ENCODE measurements at regions not wholly inside any gene's neighbourhood (a gene's known extent, or its start where the extent isn't known, plus 50 kb on each side); places are given as distances from the start of the nearest gene placed in this dataset.

DNA sequence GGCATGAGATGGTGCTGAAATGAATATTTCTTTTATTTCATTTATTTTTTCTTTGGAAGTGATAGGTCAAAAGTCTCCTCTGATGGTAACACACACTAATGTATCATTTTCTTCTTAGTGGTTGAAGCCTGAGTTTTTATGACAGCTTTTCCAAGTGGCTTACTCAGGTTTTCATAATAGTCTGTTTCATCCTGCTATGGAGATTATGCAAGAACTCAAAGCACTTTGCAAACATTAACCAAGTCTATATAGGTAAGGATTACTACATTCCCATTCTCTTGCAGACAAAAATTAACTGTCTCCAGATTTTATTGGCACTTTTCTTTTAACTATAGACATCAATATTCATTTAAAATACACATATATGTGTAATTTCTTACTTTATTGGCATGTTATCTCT is 572.6 kb upstream of the GCFC2 start:
- H3K4me3 ChIP-seq (ENCODE audit: low read depth, low read length) = no peak overlapping the region
- no peak for DNase-seq (ENCODE audit: low read depth)
- TF ChIP-seq, protein P1, sequence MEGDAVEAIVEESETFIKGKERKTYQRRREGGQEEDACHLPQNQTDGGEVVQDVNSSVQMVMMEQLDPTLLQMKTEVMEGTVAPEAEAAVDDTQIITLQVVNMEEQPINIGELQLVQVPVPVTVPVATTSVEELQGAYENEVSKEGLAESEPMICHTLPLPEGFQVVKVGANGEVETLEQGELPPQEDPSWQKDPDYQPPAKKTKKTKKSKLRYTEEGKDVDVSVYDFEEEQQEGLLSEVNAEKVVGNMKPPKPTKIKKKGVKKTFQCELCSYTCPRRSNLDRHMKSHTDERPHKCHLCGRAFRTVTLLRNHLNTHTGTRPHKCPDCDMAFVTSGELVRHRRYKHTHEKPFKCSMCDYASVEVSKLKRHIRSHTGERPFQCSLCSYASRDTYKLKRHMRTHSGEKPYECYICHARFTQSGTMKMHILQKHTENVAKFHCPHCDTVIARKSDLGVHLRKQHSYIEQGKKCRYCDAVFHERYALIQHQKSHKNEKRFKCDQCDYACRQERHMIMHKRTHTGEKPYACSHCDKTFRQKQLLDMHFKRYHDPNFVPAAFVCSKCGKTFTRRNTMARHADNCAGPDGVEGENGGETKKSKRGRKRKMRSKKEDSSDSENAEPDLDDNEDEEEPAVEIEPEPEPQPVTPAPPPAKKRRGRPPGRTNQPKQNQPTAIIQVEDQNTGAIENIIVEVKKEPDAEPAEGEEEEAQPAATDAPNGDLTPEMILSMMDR (conservative IDR thresholded peaks at IDR 0.05; ENCODE audit: low read depth, low read length) = no peak

DNA sequence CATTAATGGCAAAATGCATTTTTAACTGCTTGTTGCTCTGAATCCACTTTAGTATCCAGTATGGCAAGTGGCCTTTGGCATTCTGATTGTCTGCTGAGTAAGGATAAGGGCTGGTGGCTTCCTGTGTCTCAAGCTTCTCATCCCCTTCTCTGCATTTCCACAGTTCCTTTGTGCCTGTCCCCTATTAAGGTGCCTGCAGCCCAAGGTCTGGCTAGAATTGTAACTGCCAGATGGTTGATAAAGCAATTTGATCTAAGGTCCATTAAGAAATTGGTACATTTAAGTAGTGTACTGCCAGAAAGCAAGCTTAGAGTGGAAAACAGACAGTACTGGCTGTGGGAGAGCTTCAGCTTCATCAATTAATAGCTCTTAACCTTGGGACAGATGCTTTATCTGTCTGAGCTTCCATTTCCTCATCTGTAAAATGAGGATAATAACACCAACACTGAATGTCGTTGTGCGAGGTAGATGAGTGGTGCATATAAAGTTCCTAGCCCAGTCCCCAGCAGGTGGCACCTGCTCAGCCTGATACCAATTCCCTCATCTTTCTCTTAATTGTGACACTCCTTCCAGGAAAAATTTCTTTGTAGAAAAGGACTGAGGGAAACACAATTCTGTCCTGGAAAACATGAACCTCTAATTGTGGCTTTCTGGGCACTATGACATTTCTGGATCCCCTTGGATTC is 570.6 kb upstream of the GCFC2 start:
- no peak for DNase-seq (ENCODE audit: low read depth)
- no peak overlapping the region for H3K4me3 ChIP-seq (ENCODE audit: low read depth, low read length)
- TF ChIP-seq, protein P1 (conservative IDR thresholded peaks at IDR 0.05; ENCODE audit: low read depth, low read length) = no peak

DNA sequence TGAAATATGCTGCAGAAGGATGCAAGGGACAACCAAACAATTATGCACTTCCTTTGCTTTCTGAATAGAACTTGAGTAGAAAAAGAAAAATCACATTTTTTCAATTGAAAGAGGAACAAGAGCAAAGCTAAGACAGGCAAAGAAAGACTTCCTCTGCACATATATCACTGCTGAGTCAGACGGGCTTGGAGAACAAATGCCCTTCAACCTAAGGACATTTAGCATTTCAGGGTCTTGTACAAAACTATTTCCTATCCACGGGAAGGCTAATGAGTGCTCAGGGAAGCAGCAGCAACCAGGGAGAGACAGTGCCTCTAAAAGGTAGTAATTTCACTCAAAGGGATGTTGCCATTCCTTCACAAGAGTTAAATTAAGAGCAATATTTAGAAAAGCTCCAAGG is 570.0 kb upstream of the GCFC2 start:
- TF ChIP-seq, protein P1 (conservative IDR thresholded peaks at IDR 0.05; ENCODE audit: low read depth, low read length) = no peak
- H3K4me3 ChIP-seq (ENCODE audit: low read depth, low read length) = no peak overlapping the region
- no peak for DNase-seq (ENCODE audit: low read depth)

DNA sequence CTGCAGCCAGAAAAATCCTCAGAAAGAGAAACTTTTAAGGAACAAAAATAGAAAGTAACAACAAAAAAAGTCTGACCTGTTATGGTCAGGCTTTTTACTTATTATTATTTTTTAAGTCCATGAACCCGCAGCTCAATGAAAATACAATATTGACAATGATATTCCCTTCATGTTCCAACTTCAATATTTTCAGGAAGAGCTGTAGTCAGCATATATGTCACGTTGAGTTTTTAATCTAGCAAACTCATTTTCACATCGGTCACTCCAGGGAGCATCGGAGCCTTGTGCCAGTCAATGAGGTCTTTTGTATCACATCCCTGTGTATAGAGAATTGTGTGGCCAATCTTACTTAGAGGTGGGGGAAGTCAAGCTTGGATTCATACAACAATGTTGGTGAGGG is 568.4 kb upstream of the GCFC2 start:
- DNase-seq (ENCODE audit: low read depth) = no peak
- no peak overlapping the region for H3K4me3 ChIP-seq (ENCODE audit: low read depth, low read length)
- TF ChIP-seq, protein P1 (conservative IDR thresholded peaks at IDR 0.05; ENCODE audit: low read depth, low read length) = no peak

DNA sequence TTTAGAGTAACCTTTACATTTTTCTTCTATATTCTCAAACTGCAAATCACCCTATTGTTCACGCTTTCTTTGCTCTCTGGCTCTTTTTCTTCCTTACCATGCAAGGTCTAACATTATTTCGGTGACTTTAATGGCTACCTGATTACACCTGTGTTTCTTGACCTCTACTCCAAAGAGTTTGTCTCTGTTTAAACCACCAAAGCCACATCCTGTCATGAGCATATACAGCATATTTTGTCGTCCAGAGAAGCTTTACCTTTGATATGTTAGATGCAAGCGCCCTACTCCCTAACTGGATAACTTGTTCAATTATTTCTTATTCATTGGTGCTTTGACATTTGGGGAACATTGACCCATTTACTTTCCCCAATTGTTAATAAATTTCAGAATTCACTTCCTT is 565.1 kb upstream of the GCFC2 start:
- H3K4me3 ChIP-seq (ENCODE audit: low read depth, low read length) = no peak overlapping the region
- TF ChIP-seq, protein P1 (conservative IDR thresholded peaks at IDR 0.05; ENCODE audit: low read depth, low read length) = no peak
- no peak for DNase-seq (ENCODE audit: low read depth)

DNA sequence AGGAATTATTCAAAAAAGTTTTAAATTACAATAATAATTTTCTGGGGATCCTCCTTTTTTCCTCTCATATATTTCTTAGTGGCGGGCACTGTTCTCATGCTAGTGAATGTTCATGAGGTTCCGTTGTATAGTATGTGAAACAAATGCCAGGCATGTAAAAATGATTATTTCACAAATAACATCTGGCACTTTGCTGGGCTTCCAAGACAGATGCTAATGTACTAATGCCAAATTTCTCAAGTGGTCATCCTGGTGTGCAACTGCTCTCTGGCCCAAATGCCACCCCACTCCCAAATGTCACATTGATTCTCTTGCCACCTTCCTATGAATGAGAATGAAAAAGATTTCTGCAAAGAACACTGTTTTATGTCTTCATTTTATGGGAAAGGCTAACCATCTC is 564.0 kb upstream of the GCFC2 start:
- no peak for DNase-seq (ENCODE audit: low read depth)
- no peak overlapping the region for H3K4me3 ChIP-seq (ENCODE audit: low read depth, low read length)
- TF ChIP-seq, protein P1 (conservative IDR thresholded peaks at IDR 0.05; ENCODE audit: low read depth, low read length) = no peak

DNA sequence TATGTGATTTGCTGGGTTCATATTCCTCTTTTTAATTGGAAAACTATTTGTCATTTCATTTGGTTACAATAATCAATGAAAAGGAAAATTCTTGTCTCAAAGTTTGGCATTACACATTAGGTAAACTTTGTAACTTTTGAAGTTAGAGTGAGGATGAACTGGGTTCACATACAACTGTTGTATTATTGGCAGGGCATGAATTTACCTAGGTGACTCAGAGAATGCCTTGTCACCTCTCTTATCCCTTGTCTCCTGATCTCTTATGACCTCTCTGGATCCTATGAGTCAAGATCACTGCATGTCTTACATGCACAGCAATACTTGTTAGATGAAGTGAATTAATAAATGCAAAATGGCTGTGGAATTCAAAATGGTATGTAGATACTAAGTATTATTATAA is 563.4 kb upstream of the GCFC2 start:
- no peak overlapping the region for H3K4me3 ChIP-seq (ENCODE audit: low read depth, low read length)
- DNase-seq (ENCODE audit: low read depth) = no peak
- TF ChIP-seq, protein P1 (conservative IDR thresholded peaks at IDR 0.05; ENCODE audit: low read depth, low read length) = no peak
